C4-2B (cell line): ENCODE measurements at regions not wholly inside any gene's neighbourhood (a gene's known extent, or its start where the extent isn't known, plus 50 kb on each side); places are given as distances from the start of the nearest gene placed in this dataset.
"Not testable (repeated sequence)": the region's sequence is repeated elsewhere in the genome, so short reads cannot be mapped to it uniquely, and the experiment has no call there.

ENCODE experiments used
- H3K27ac ChIP-seq: fragments of 450-650 bp; 2 replicates; pipeline ENCODE4 v1.5.1; 2017
- CTCF ChIP-seq: fragments of 450-650 bp; conservative IDR thresholded peaks from 2 replicates; pipeline ENCODE4 v1.5.1; 2017; ENCODE audit warnings: mild to moderate bottlenecking
- ZFX ChIP-seq: fragments of 450-650 bp; IDR thresholded peaks from 2 replicates; pipeline ENCODE4 v1.6.1; 2017

DNA sequence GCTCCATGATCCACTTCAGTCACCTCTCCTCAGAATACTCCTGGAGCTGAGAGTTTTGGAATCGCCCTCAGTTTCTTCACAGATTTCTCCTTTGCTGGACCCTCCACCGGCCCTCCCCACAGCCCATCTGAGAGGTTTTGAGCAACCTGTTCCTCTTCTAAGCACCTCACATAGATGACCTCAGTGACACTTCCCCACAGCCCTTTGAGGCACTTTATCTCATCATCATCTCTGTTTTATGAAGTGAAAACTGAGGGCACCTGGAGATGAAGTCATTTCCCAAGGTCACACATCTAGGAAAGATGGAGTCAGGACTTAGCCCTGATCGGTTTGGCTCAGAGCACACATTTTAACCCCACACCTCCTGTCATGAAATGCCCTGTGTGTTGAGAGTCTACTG, 76.8 kb upstream of the ZNF281 start:
- no peak overlapping the region for H3K27ac ChIP-seq
- TF ChIP-seq CTCF (no peak), ZFX (no peak)

- H3K27ac ChIP-seq = not testable (repeated sequence)
Observed at GRCh38 chr1:200484438-200484946, 74.7 kb upstream of the ZNF281 start.

GRCh38 chr1:200483491-200484143, 73.8 kb upstream of the ZNF281 start:
- no peak overlapping the region for H3K27ac ChIP-seq
- no peak for TF ChIP-seq ZFX
- no peak for TF ChIP-seq CTCF

DNA sequence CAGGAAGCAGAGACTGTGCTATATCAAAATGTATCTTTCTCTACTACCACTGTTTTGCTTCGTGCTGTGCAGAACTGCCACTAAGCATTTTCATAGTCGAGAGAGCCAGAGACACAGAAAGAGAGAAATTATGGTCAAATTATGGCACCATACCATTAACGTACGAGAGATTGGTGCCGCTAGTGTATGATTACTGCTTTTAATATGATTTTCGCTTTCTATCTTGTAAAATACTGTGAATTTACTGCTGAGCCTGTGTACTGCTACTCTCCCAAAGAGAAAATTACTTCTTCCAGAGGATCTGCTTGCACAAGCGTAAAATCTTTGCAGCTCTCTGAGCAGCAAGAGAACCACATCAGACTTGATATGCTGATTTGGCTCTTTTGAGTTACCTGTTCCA, 71.1 kb upstream of the ZNF281 start:
- TF ChIP-seq CTCF (no peak), ZFX (no peak)
- H3K27ac ChIP-seq = no peak overlapping the region

GRCh38 chr1:200479816-200480215, 70.0 kb upstream of the ZNF281 start:
- H3K27ac ChIP-seq = no peak overlapping the region
- TF ChIP-seq CTCF = no peak
- TF ChIP-seq ZFX = no peak

DNA sequence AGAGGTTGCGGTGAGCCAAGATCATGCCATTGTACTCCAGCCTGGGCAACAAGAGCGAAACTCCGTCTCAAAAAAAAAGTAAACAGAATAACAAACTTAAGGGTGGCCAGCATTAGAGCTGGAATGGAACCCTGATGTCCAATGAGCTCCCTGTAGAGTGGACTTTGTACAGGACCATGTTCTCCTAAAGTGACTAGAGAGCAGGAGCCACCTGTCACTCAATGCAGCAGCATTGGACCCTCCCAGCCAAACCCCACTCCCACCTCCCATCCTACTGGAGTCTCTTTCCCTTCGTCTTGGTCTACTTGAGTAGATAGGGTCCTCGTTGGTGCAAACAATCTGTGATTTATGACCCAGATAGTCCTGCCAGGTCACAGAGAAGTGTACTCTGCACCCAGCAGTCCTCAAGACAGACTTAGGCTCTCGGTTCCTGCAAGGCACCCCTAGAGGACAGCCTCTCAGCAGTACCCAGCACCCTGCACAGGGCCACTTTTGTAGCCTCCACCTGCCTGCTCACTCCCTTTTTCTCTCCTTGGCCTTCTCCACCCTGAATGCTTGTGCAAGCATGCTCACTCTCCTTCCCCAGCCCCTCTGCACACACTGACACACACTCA, 69.2 kb upstream of the ZNF281 start:
- TF ChIP-seq ZFX (no peak), CTCF (no peak)
- H3K27ac ChIP-seq = peak overlapping the region; percentile 63; the same call in 1 of the 2 replicates

DNA sequence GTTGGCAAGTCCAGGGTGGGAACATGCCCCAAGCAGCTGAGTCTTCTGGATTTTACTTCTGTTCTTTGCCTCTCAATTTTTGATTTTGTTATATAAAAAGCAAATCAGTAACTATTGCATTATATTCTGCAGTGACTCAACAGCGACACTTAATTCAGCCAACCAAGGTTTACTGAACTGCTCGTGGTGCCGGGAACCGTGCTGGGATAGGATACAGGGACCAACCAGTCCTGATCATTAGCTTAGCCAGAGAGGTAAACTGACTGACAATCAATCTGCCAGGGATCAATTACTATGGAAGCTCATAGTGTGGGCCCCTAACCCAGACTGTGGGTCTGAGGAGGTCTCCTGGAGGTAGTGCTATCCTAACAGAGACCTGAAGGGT, 68.4 kb upstream of the ZNF281 start:
- peak overlapping the region; percentile 63 for H3K27ac ChIP-seq
- TF ChIP-seq CTCF (no peak), ZFX (no peak)

- TF ChIP-seq CTCF = no peak
- no peak for TF ChIP-seq ZFX
Observed at GRCh38 chr1:200474633-200475032, 64.8 kb upstream of the ZNF281 start.

More at GRCh38 chr1:200474633-200475032, 64.8 kb upstream of the ZNF281 start:
- H3K27ac ChIP-seq = no peak overlapping the region
